MM.1S (cell line): ENCODE measurements at regions not wholly inside any gene's neighbourhood (a gene's known extent, or its start where the extent isn't known, plus 50 kb on each side); places are given as distances from the start of the nearest gene placed in this dataset.

Experiments used
- EZH2 ChIP-seq: fragments of 300-600 bp; sonication (generic); optimal IDR thresholded peaks from 2 replicates; pipeline ENCODE3; 2017; ENCODE audit warnings: low read depth, mild to moderate bottlenecking, antibody characterized with exemption, low read length, mixed read lengths
- EZH2phosphoT487 ChIP-seq: fragments of 300-600 bp; sonication (generic); IDR thresholded peaks from 2 replicates; pipeline ENCODE4 v1.6.1; 2018; ENCODE audit warnings: antibody characterized with exemption, low read length
- TF ChIP-seq, protein P1 (sequence below): fragments of 300-600 bp; sonication (generic); IDR thresholded peaks from 2 replicates; pipeline ENCODE4 v1.5.1; 2016; ENCODE audit warnings: antibody characterized with exemption, low read length, mixed read lengths

DNA sequence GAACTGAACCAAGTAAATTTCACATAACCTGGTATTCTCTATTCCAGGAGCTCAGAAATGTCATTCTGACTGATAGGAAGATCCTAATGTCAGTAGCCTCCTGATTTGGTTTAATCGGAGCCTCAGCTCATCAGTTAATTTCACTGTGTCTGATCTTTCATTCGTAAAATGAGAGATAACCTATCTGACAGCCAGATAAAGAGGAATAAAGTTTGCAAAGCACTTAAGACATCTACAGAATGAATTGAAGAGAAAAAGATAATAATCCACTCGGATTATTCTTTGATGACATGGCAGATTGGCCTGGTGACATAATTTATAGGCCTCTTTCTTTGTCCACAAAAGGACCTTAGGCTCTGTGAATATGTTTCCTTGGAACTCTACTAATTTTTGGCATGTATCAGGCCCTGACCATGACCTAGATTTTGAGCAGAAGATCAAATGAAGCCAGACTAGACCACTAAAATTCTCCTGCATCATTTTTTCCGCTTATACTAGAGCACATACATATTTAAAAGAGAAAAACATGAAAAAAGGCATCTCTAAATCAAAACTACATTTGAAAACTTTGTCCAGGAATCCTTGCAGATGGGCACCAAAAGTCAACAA is 312.4 kb downstream of the MTX2 start:
- TF ChIP-seq, protein P1, sequence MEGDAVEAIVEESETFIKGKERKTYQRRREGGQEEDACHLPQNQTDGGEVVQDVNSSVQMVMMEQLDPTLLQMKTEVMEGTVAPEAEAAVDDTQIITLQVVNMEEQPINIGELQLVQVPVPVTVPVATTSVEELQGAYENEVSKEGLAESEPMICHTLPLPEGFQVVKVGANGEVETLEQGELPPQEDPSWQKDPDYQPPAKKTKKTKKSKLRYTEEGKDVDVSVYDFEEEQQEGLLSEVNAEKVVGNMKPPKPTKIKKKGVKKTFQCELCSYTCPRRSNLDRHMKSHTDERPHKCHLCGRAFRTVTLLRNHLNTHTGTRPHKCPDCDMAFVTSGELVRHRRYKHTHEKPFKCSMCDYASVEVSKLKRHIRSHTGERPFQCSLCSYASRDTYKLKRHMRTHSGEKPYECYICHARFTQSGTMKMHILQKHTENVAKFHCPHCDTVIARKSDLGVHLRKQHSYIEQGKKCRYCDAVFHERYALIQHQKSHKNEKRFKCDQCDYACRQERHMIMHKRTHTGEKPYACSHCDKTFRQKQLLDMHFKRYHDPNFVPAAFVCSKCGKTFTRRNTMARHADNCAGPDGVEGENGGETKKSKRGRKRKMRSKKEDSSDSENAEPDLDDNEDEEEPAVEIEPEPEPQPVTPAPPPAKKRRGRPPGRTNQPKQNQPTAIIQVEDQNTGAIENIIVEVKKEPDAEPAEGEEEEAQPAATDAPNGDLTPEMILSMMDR = no peak
- TF ChIP-seq EZH2 (no peak), EZH2phosphoT487 (no peak)
